Thyroid gland (tissue), 4 donors: ENCODE measurements at regions not wholly inside any gene's neighbourhood (a gene's known extent, or its start where the extent isn't known, plus 50 kb on each side); places are given as distances from the start of the nearest gene placed in this dataset.

Experiments
- CTCF ChIP-seq, 6 experiments: fragments of 200-600 bp in 3 of 6; fragments of 450-650 bp in 3 of 6; sonication (generic) in 3 of 6; IDR thresholded peaks; one replicate each; pipeline ENCODE4 v1.5.1; 2016 to 2019; ENCODE audit warnings: antibody characterized with exemption in 6 of 6, mild to moderate bottlenecking in 2 of 6, inconsistent platforms in 1 of 6, moderate library complexity in 1 of 6
- POLR2A ChIP-seq, 2 donors: fragments of 450-650 bp; IDR thresholded peaks; one replicate each; pipeline ENCODE4 v1.6.1; 2017; ENCODE audit warnings: antibody characterized with exemption in 2 of 2, mild to moderate bottlenecking in 2 of 2, moderate library complexity in 1 of 2

GRCh38 chr3:88385090-88385489 lies 235.3 kb downstream of the C3orf38 start:
- TF ChIP-seq CTCF (IDR thresholded peaks at IDR 0.05) (no peak), POLR2A (IDR thresholded peaks at IDR 0.05) (no peak)
